Fibroblast of the aortic adventitia (primary cell): ENCODE measurements at regions not wholly inside any gene's neighbourhood (a gene's known extent, or its start where the extent isn't known, plus 50 kb on each side); places are given as distances from the start of the nearest gene placed in this dataset.

Experiments used
- DNase-seq: peaks from one replicate; pipeline ENCODE4 v3.0.0-alpha.2; 2010; ENCODE audit warnings: low read depth
- H3K4me3 ChIP-seq: 2 replicates; pipeline ENCODE4 v1.5.1; 2011; ENCODE audit warnings: low read depth, mild to moderate bottlenecking, control low read depth, low read length, moderate library complexity
- CTCF ChIP-seq: IDR thresholded peaks from 2 replicates; pipeline ENCODE4 v1.5.1; 2011; ENCODE audit warnings: mild to moderate bottlenecking, low read length, control low read depth, inconsistent platforms; ENCODE audit not compliant: insufficient read depth

- TF ChIP-seq CTCF: no peak
- H3K4me3 ChIP-seq: no peak overlapping the region
- DNase-seq: no peak
Measured at GRCh38 chr2:797556-797955, 120.3 kb upstream of the TMEM18 start.

DNA sequence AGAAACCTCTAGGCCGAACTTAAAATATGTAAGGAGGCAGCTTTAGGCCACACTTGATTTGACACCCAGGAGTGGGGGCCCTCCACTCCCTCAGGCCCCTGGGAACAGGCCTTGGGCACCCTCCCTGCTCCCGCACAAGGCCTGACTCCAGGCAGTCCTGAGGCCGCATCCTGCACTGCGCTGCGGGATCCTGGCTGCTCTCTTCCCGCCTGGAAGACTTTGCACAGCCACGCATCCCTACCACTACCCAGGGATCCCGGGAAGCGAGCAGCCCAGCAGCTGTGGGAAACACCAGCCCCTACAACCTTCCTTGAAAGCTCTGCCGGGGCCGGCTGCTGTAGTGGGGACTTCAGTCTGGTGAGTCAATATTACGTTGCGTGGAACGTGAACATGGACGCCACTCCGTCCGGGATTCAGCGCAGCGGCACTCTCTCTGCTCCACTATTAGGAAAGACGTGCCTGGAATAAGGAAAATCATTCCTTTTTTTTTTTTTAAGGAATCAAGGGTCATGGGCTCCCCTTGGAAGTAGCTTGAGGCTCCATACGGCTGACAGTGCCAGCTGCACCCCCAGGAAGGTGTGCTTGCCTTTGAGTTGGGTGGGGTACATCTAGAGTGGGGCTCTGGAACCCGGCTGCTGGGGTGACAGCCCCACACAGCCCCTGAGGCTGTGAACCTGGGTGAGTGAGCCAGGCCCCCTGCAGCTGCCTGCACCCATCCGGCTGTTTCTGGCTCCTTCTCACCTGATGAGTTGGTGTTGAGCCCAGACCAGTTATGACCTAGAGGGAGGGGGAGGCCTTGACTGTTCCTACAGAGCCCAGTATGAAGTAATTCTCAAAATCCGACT, 119.2 kb upstream of the TMEM18 start:
- no peak overlapping the region for H3K4me3 ChIP-seq
- TF ChIP-seq CTCF: no peak
- DNase-seq: no peak

DNA sequence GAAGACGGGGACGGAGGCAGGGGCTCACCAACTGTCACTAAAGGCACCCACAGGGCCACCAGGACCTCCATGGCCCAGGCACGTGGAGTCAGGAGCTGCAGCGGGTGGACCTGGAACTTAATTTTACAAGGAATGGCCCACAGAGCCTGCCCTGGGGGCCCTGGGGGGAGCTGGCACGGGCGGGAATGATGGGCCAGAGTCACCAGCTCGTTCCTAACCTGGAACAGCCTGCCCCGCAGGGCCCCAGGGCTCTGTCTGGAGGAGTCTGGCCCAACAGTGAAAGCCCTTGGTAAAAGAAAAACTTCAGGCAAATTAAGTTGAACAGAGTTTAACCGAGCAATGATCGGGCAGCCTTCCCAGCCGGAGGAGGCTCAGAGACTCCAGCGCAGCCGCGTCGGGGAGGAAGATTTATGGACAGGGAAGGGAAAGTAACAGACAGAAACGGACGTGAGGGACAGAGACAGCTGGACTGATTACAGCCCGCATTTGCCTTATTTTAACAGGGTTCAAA, 118.4 kb upstream of the TMEM18 start:
- H3K4me3 ChIP-seq: no peak overlapping the region
- TF ChIP-seq CTCF: no peak
- no peak for DNase-seq

DNA sequence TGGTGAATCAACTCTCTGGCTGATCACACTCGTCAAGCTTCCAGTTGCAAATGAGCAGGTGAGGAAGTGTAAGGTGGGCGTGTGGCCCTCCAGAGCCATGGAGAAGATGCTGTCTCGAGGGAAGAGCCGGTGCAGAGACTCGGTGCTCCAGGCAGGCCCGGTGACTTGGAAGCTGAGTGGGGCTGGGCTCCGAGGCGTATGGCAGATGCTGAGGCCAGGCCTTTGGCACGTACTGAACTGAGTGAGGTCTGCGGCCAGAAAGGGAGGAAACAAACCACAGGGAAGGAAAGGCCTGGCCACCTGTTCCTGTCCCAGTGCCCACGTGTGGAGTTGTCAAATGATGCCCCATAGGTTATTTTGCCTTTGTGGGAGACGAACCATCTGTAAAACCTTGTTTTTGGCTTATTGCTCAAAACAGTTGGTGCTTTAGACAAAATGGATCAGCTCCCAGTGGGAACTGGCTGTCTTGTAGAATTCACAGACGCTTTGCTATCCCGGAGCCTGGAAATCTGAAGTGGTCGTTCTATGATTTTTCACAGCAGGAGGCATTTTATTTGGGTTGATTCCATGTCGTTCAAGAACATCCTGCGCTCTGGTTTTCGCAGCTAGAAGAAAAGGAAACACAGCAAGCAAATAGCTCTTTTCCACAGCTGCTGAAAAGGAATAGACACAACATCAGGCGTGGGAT, 117.5 kb upstream of the TMEM18 start:
- no peak for TF ChIP-seq CTCF
- DNase-seq: no peak
- H3K4me3 ChIP-seq: no peak overlapping the region

DNA sequence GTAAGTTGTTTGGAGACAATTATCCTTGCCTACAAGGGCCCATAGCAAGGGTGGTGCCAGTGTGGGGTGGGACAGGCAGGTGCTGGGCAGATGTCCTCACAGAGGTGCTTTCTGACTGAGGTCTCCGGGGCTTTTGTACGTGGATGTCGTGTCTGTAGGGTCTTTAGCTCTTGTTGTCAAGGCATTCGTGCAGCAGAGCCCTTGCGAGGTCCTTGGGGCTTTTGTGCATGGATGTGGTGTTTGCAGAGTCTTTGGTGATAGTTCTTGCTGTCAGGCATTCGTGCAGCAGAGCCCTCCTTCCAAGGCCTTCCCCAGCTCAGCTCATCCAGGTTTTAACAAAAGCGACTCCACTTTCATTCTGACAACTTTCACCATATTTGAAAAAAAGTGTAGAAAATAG, 116.0 kb upstream of the TMEM18 start:
- no peak for DNase-seq
- TF ChIP-seq CTCF: no peak
- no peak overlapping the region for H3K4me3 ChIP-seq

DNA sequence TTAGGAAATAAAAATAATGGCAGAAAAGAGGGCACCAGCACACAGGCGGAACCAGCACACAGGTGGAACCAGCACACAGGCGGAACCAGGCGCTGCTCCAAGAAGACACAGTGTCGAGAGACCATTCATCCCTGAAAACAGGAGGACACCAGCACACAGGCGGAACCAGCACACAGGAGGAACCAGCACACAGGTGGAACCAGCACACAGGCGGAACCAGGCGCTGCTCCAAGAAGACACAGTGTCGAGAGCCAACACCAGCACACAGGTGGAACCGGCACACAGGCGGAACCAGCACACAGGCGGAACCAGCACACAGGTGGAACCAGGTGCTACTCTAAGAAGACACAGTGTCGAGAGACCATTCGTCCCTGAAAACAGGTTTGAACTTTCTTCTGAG, 115.5 kb upstream of the TMEM18 start:
- DNase-seq: no peak
- H3K4me3 ChIP-seq: no peak overlapping the region
- TF ChIP-seq CTCF: no peak
